B cell (primary cell): ENCODE measurements at regions not wholly inside any gene's neighbourhood (a gene's known extent, or its start where the extent isn't known, plus 50 kb on each side); places are given as distances from the start of the nearest gene placed in this dataset.

Experiments
- ATAC-seq: fragments of 200-7000 bp; cut with Tn5 transposase; one replicate; pipeline ENCODE4 v1.10.0; 2021; ENCODE audit warnings: low read depth, mild to moderate bottlenecking, moderate number of reproducible peaks, moderate library complexity
- CTCF ChIA-PET: fragments of 350-600 bp; sonication (Branson Sonifier 250); formaldehyde crosslinking; loops from one replicate; lab custom pipeline; 2021; ENCODE audit warnings: antibody characterized with exemption, inconsistent platforms; lab: Charles Lee
- POLR2A ChIA-PET: fragments of 350-600 bp; sonication (Branson Sonifier 250); formaldehyde crosslinking; loops from one replicate; lab custom pipeline; 2021; ENCODE audit warnings: antibody characterized with exemption; lab: Charles Lee
- DNase-seq: peaks from one replicate; pipeline ENCODE4 v3.0.0; 2013
- H2AFZ ChIP-seq: 2 replicates; pipeline ENCODE4 v1.6.1; 2012; ENCODE audit warnings: mild to moderate bottlenecking, low read depth, low read length; ENCODE audit not compliant: insufficient read depth, poor library complexity, severe bottlenecking
- H3K27ac ChIP-seq, 2 donors: 1 replicate in 1 of 2; 2 replicates in 1 of 2; pipeline ENCODE4 v1.5.1; 2012 to 2013; ENCODE audit warnings: low read length in 2 of 2, mild to moderate bottlenecking in 2 of 2, moderate library complexity in 1 of 2
- H3K27me3 ChIP-seq, 4 experiments: fragments of 200-600 bp in 1 of 4; sonication (generic) in 1 of 4; replicated peaks in 1 of 4; 1 replicate in 2 of 4; 2 replicates in 2 of 4; pipeline versions ENCODE4 v1.6.1 to v1.7.0; 2013 to 2016; ENCODE audit warnings: low read length in 3 of 4, mild to moderate bottlenecking in 2 of 4, mixed read lengths in 1 of 4, moderate library complexity in 1 of 4; ENCODE audit not compliant: insufficient read depth in 4 of 4, control insufficient read depth in 3 of 4; ENCODE audit errors: control extremely low read depth in 1 of 4
- H3K36me3 ChIP-seq, 2 experiments: replicated peaks in 1 of 2; 1 replicate in 1 of 2; 2 replicates in 1 of 2; pipeline versions ENCODE4 v1.6.1 to v1.7.1; 2013; ENCODE audit warnings: low read length in 1 of 2; ENCODE audit not compliant: insufficient read depth in 2 of 2, control insufficient read depth in 1 of 2; ENCODE audit errors: control extremely low read depth in 1 of 2, extremely low read depth in 1 of 2
- H3K4me1 ChIP-seq, 2 donors: fragments of 200-600 bp in 1 of 2; sonication (generic) in 1 of 2; 1 replicate in 1 of 2; 2 replicates in 1 of 2; pipeline versions ENCODE4 v1.5.1 to v1.6.1; 2013 to 2017; ENCODE audit warnings: low read length in 2 of 2; ENCODE audit not compliant: control insufficient read depth in 2 of 2, insufficient read depth in 2 of 2
- H3K4me2 ChIP-seq: replicated peaks from 2 replicates; pipeline ENCODE3; 2012; ENCODE audit warnings: mild to moderate bottlenecking, low read depth, low read length; ENCODE audit not compliant: poor library complexity, severe bottlenecking
- H3K4me3 ChIP-seq, 5 experiments: fragments of 200-600 bp in 1 of 5; sonication (generic) in 1 of 5; 1 replicate in 3 of 5; 2 replicates in 2 of 5; pipeline versions ENCODE4 v1.5.1 to v1.7.0; 2011 to 2016; ENCODE audit warnings: low read length in 4 of 5, mild to moderate bottlenecking in 4 of 5, low read depth in 2 of 5, control low read depth in 1 of 5, moderate library complexity in 1 of 5; ENCODE audit not compliant: insufficient read depth in 1 of 5; ENCODE audit errors: control extremely low read depth in 1 of 5, extremely low read depth in 1 of 5
- H3K79me2 ChIP-seq: fragments of 200-600 bp; sonication (generic); one replicate; pipeline ENCODE4 v1.6.0; 2016; ENCODE audit warnings: low read length; ENCODE audit not compliant: control insufficient read depth, insufficient read depth
- H3K9ac ChIP-seq: fragments of 200-600 bp; sonication (generic); 2 replicates; pipeline ENCODE4 v1.6.1; 2017; ENCODE audit warnings: mild to moderate bottlenecking, low read length, moderate library complexity
- H3K9me3 ChIP-seq, 3 donors: one replicate each; pipeline versions ENCODE4 v1.6.1 to v1.7.1; 2013; ENCODE audit warnings: low read length in 2 of 3; ENCODE audit not compliant: control insufficient read depth in 2 of 3, insufficient read depth in 1 of 3; ENCODE audit errors: control extremely low read depth in 1 of 3
- H4K20me1 ChIP-seq: 2 replicates; pipeline ENCODE4 v1.6.0; 2012; ENCODE audit warnings: mild to moderate bottlenecking, low read length; ENCODE audit not compliant: insufficient read depth, control insufficient read depth, poor library complexity, severe bottlenecking
- H3K27ac Mint-ChIP-seq: one replicate; pipeline ENCODE4 v1.8.0; 2021; ENCODE audit warnings: mixed read lengths
- H3K27me3 Mint-ChIP-seq: one replicate; pipeline ENCODE4 v1.8.0; 2021; ENCODE audit warnings: mixed read lengths
- H3K4me1 Mint-ChIP-seq: one replicate; pipeline ENCODE4 v1.8.0; 2021; ENCODE audit warnings: mixed read lengths
- H3K4me3 Mint-ChIP-seq: one replicate; pipeline ENCODE4 v1.8.0; 2021; ENCODE audit warnings: mixed read lengths
- H3K9me3 Mint-ChIP-seq: one replicate; pipeline ENCODE4 v1.8.0; 2022; ENCODE audit warnings: mixed read lengths; ENCODE audit not compliant: insufficient read depth
- EZH2 ChIP-seq: IDR thresholded peaks from 2 replicates; pipeline ENCODE4 v1.6.1; 2012; ENCODE audit warnings: borderline replicate concordance, low read depth, mild to moderate bottlenecking, moderate library complexity, low read length; ENCODE audit not compliant: insufficient read depth, poor library complexity, severe bottlenecking
- WGBS: methylation state at CpG from one replicate; pipeline ENCODE4 v1.1.5; 2013; ENCODE audit warnings: missing lambda C conversion rate; ENCODE audit not compliant: insufficient coverage; 5-methylcytosine and 5-hydroxymethylcytosine counted together
- intact Hi-C: fragments of 100-400 bp; cut with micrococcal nuclease; formaldehyde crosslinking; loops from one replicate; pipeline ENCODE4 v1.10.0; 2022
- TF ChIP-seq, protein P1 (sequence below): fragments of 200-600 bp; IDR thresholded peaks from one replicate; pipeline ENCODE4 v1.8.0; 2022; ENCODE audit warnings: antibody characterized with exemption, mild to moderate bottlenecking

DNA sequence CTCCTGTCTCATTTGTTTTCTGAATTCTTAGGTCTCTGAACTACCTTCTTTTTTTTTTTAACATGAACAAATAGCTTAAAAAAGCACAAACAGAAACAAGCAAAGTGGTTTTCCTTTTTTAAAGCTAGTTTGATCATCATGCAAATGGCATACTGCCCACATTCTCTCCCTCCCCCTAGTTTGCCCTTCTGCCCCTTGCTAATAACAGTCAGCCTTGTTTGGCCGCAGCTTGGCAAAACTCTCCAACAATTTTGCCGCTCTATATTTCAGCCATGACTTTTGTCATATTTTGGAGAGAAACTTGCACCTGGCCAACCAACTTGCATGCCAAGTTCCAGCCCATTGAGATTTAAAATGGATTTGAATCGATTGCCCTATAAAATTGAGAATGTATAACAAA, 666.0 kb upstream of the NR2F2 start:
- H3K36me3 ChIP-seq, result no peaks in the 10 kb centered on the region
- WGBS, result no CpG with 5 or more reads among the region's 3 CpGs
- no peaks in the 10 kb centered on the region for H3K27me3 ChIP-seq
- no peak for ATAC-seq
- intact Hi-C loops, result no loop called here
- H4K20me1 ChIP-seq, result no peaks in the 10 kb centered on the region
- H3K4me3 ChIP-seq, result no peak overlapping the region
- H3K4me2 ChIP-seq, result no peak overlapping the region
- DNase-seq, result no peak
- H3K79me2 ChIP-seq, result no peaks in the 10 kb centered on the region
- Mint-ChIP-seq H3K27ac (no peak overlapping the region), H3K9me3 (no peaks in the 10 kb centered on the region), H3K4me3 (no peak overlapping the region), H3K27me3 (no peaks in the 10 kb centered on the region), H3K4me1 (no peaks in the 10 kb centered on the region)
- no peak overlapping the region for H3K9ac ChIP-seq
- ChIA-PET POLR2A (no interaction called here), CTCF (no interaction called here)
- H2AFZ ChIP-seq, result no peak overlapping the region
- no peaks in the 10 kb centered on the region for H3K4me1 ChIP-seq
- no peaks in the 10 kb centered on the region for H3K9me3 ChIP-seq
- TF ChIP-seq, protein P1, sequence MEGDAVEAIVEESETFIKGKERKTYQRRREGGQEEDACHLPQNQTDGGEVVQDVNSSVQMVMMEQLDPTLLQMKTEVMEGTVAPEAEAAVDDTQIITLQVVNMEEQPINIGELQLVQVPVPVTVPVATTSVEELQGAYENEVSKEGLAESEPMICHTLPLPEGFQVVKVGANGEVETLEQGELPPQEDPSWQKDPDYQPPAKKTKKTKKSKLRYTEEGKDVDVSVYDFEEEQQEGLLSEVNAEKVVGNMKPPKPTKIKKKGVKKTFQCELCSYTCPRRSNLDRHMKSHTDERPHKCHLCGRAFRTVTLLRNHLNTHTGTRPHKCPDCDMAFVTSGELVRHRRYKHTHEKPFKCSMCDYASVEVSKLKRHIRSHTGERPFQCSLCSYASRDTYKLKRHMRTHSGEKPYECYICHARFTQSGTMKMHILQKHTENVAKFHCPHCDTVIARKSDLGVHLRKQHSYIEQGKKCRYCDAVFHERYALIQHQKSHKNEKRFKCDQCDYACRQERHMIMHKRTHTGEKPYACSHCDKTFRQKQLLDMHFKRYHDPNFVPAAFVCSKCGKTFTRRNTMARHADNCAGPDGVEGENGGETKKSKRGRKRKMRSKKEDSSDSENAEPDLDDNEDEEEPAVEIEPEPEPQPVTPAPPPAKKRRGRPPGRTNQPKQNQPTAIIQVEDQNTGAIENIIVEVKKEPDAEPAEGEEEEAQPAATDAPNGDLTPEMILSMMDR, result no peak
- TF ChIP-seq EZH2, result no peak
- no peak overlapping the region for H3K27ac ChIP-seq

GRCh38 chr15:95669146-95669922, 661.2 kb upstream of the NR2F2 start:
- Mint-ChIP-seq H3K27ac (no peak overlapping the region), H3K4me3 (no peak overlapping the region), H3K27me3 (no peaks in the 10 kb centered on the region), H3K9me3 (peaks cover 2% of the 10 kb centered on the region), H3K4me1 (no peaks in the 10 kb centered on the region)
- Histone ChIP-seq H3K4me3 (no peak overlapping the region), H3K79me2 (no peaks in the 10 kb centered on the region), H3K4me2 (no peak overlapping the region), H2AFZ (no peak overlapping the region), H3K27ac (no peak overlapping the region), H3K9me3 (peaks cover 0 to 2% (median 0%) of the 10 kb centered on the region in 3 donors), H3K9ac (no peak overlapping the region), H3K27me3 (no peaks in the 10 kb centered on the region), H3K36me3 (no peaks in the 10 kb centered on the region), H3K4me1 (no peaks in the 10 kb centered on the region), H4K20me1 (no peaks in the 10 kb centered on the region)
- TF ChIP-seq, protein P1, result no peak
- no peak for TF ChIP-seq EZH2
- no peak for DNase-seq
- WGBS, result 74% methylated on average over 8 of the region's 10 CpGs
- ChIA-PET CTCF (no interaction called here), POLR2A (no interaction called here)
- no peak for ATAC-seq
- intact Hi-C loops, result no loop called here
